Liver (tissue), 3 donors: ENCODE measurements at regions not wholly inside any gene's neighbourhood (a gene's known extent, or its start where the extent isn't known, plus 50 kb on each side); places are given as distances from the start of the nearest gene placed in this dataset.

Experiments used
- EGR1 ChIP-seq, 2 donors: IDR thresholded peaks; 2 replicates each; pipeline ENCODE4 v1.6.1; 2016 to 2018; ENCODE audit warnings: antibody characterized with exemption in 2 of 2, low read depth in 2 of 2
- FOXA1 ChIP-seq: IDR thresholded peaks from 2 replicates; pipeline ENCODE4 v1.6.1; 2016; ENCODE audit warnings: antibody characterized with exemption
- GABPA ChIP-seq, 2 donors: IDR thresholded peaks in 1 of 2; conservative IDR thresholded peaks in 1 of 2; 2 replicates each; pipeline ENCODE4 v1.6.1; 2016; ENCODE audit warnings: antibody characterized with exemption in 2 of 2, mild to moderate bottlenecking in 1 of 2, moderate library complexity in 1 of 2
- JUND ChIP-seq, 2 donors: IDR thresholded peaks; 2 replicates each; pipeline ENCODE4 v1.6.1; 2016; ENCODE audit warnings: antibody characterized with exemption in 2 of 2
- NR2F2 ChIP-seq: IDR thresholded peaks from 2 replicates; pipeline ENCODE4 v1.6.1; 2016; ENCODE audit warnings: antibody characterized with exemption
- RAD21 ChIP-seq, 2 donors: IDR thresholded peaks; 2 replicates each; pipeline ENCODE4 v1.6.1; 2016; ENCODE audit warnings: antibody characterized with exemption in 2 of 2, mild to moderate bottlenecking in 2 of 2
- SP1 ChIP-seq: IDR thresholded peaks from 2 replicates; pipeline ENCODE4 v1.6.1; 2018; ENCODE audit warnings: antibody characterized with exemption, mild to moderate bottlenecking
- TAF1 ChIP-seq: conservative IDR thresholded peaks from 2 replicates; pipeline ENCODE4 v1.6.1; 2016; ENCODE audit warnings: antibody characterized with exemption, mild to moderate bottlenecking
- YY1 ChIP-seq: IDR thresholded peaks from 2 replicates; pipeline ENCODE4 v1.6.1; 2016; ENCODE audit warnings: antibody characterized with exemption, mild to moderate bottlenecking
- TF ChIP-seq, protein P1 (sequence below): IDR thresholded peaks from 2 replicates; pipeline ENCODE4 v1.6.1; 2016; ENCODE audit warnings: antibody characterized with exemption, mild to moderate bottlenecking
- TF ChIP-seq, protein P2 (sequence below): fragments of 150-350 bp; IDR thresholded peaks from 2 replicates; pipeline ENCODE4 v1.5.1; 2017; ENCODE audit warnings: improper control_type of control experiment, low read depth, low read length; ENCODE audit not compliant: missing input control
- TF ChIP-seq, protein P3 (sequence below): IDR thresholded peaks from 2 replicates; pipeline ENCODE4 v1.6.1; 2016; ENCODE audit warnings: antibody characterized with exemption
- TF ChIP-seq, protein P4 (sequence below): IDR thresholded peaks from 2 replicates; pipeline ENCODE4 v1.6.1; 2016; ENCODE audit warnings: antibody characterized with exemption
- TF ChIP-seq, protein P5 (sequence below): IDR thresholded peaks from 2 replicates; pipeline ENCODE4 v1.6.1; 2016; ENCODE audit warnings: antibody characterized with exemption
- donor health status: healthy.
- donor health status: healthy.

DNA sequence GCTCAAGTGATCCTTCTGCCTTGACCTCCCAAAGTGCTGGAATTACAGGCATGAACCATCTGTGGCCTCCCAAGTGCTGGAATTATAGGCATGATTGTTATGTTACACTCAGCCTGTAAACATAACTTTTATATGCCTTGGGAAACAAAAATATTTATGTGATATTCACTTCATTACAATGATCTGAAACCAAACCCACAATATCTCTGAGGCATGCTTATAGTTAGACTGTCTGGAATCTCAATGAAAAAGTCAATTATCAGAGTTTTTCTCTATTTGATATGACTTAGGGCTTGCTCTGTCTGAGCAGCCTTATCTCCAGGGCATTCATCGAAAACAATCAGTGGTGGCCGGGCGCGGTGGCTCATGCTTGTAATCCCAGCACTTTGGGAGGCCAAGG is 195.3 kb upstream of the MYO3A start:
- TF ChIP-seq JUND (IDR thresholded peaks at IDR 0.05), result no peak
- no peak for TF ChIP-seq RAD21 (IDR thresholded peaks at IDR 0.05)
- TF ChIP-seq, protein P1, sequence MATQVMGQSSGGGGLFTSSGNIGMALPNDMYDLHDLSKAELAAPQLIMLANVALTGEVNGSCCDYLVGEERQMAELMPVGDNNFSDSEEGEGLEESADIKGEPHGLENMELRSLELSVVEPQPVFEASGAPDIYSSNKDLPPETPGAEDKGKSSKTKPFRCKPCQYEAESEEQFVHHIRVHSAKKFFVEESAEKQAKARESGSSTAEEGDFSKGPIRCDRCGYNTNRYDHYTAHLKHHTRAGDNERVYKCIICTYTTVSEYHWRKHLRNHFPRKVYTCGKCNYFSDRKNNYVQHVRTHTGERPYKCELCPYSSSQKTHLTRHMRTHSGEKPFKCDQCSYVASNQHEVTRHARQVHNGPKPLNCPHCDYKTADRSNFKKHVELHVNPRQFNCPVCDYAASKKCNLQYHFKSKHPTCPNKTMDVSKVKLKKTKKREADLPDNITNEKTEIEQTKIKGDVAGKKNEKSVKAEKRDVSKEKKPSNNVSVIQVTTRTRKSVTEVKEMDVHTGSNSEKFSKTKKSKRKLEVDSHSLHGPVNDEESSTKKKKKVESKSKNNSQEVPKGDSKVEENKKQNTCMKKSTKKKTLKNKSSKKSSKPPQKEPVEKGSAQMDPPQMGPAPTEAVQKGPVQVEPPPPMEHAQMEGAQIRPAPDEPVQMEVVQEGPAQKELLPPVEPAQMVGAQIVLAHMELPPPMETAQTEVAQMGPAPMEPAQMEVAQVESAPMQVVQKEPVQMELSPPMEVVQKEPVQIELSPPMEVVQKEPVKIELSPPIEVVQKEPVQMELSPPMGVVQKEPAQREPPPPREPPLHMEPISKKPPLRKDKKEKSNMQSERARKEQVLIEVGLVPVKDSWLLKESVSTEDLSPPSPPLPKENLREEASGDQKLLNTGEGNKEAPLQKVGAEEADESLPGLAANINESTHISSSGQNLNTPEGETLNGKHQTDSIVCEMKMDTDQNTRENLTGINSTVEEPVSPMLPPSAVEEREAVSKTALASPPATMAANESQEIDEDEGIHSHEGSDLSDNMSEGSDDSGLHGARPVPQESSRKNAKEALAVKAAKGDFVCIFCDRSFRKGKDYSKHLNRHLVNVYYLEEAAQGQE, result no peak
- TF ChIP-seq, protein P2, sequence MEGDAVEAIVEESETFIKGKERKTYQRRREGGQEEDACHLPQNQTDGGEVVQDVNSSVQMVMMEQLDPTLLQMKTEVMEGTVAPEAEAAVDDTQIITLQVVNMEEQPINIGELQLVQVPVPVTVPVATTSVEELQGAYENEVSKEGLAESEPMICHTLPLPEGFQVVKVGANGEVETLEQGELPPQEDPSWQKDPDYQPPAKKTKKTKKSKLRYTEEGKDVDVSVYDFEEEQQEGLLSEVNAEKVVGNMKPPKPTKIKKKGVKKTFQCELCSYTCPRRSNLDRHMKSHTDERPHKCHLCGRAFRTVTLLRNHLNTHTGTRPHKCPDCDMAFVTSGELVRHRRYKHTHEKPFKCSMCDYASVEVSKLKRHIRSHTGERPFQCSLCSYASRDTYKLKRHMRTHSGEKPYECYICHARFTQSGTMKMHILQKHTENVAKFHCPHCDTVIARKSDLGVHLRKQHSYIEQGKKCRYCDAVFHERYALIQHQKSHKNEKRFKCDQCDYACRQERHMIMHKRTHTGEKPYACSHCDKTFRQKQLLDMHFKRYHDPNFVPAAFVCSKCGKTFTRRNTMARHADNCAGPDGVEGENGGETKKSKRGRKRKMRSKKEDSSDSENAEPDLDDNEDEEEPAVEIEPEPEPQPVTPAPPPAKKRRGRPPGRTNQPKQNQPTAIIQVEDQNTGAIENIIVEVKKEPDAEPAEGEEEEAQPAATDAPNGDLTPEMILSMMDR, result no peak
- TF ChIP-seq YY1, result no peak
- no peak for TF ChIP-seq EGR1 (IDR thresholded peaks at IDR 0.05; ENCODE audit: low read depth in 2 of 2)
- TF ChIP-seq, protein P3, sequence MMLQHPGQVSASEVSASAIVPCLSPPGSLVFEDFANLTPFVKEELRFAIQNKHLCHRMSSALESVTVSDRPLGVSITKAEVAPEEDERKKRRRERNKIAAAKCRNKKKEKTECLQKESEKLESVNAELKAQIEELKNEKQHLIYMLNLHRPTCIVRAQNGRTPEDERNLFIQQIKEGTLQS, result no peak
- TF ChIP-seq GABPA (IDR thresholded peaks at IDR 0.05 in 1 of 2, conservative IDR thresholded peaks at IDR 0.05 in 1 of 2), result no peak
- TF ChIP-seq, protein P4, sequence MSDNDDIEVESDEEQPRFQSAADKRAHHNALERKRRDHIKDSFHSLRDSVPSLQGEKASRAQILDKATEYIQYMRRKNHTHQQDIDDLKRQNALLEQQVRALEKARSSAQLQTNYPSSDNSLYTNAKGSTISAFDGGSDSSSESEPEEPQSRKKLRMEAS, result no peak
- TF ChIP-seq SP1, result no peak
- TF ChIP-seq, protein P5, sequence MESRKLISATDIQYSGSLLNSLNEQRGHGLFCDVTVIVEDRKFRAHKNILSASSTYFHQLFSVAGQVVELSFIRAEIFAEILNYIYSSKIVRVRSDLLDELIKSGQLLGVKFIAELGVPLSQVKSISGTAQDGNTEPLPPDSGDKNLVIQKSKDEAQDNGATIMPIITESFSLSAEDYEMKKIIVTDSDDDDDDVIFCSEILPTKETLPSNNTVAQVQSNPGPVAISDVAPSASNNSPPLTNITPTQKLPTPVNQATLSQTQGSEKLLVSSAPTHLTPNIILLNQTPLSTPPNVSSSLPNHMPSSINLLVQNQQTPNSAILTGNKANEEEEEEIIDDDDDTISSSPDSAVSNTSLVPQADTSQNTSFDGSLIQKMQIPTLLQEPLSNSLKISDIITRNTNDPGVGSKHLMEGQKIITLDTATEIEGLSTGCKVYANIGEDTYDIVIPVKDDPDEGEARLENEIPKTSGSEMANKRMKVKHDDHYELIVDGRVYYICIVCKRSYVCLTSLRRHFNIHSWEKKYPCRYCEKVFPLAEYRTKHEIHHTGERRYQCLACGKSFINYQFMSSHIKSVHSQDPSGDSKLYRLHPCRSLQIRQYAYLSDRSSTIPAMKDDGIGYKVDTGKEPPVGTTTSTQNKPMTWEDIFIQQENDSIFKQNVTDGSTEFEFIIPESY, result no peak
- TF ChIP-seq NR2F2, result no peak
- TF ChIP-seq TAF1, result no peak
- TF ChIP-seq FOXA1, result no peak
